ES-I3 (cell line): ENCODE measurements at regions not wholly inside any gene's neighbourhood (a gene's known extent, or its start where the extent isn't known, plus 50 kb on each side); places are given as distances from the start of the nearest gene placed in this dataset.

Experiments used
- H3K36me3 ChIP-seq: 2 replicates; pipeline ENCODE4 v1.6.1; 2013; ENCODE audit warnings: mild to moderate bottlenecking, low read length, control low read depth, moderate library complexity; ENCODE audit not compliant: insufficient read depth
- H3K4me1 ChIP-seq: 2 replicates; pipeline ENCODE4 v1.6.1; 2013; ENCODE audit warnings: mild to moderate bottlenecking, control low read depth, low read length; ENCODE audit not compliant: insufficient read depth
- H3K9ac ChIP-seq: 2 replicates; pipeline ENCODE4 v1.6.1; 2013; ENCODE audit warnings: low read depth, mild to moderate bottlenecking, low read length, moderate library complexity
- H3K9me3 ChIP-seq: 2 replicates; pipeline ENCODE4 v1.6.1; 2013; ENCODE audit warnings: mild to moderate bottlenecking, low read length, moderate library complexity; ENCODE audit not compliant: control insufficient read depth, insufficient read depth

- Histone ChIP-seq H3K9ac (no peak overlapping the region), H3K4me1 (no peaks in the 10 kb centered on the region), H3K36me3 (no peaks in the 10 kb centered on the region), H3K9me3 (no peaks in the 10 kb centered on the region)
Measured at GRCh38 chr9:81499594-81499993, 189.8 kb downstream of the TLE1 start.

- Histone ChIP-seq H3K36me3 (no peaks in the 10 kb centered on the region), H3K9ac (no peak overlapping the region), H3K9me3 (no peaks in the 10 kb centered on the region), H3K4me1 (no peaks in the 10 kb centered on the region)
Measured at GRCh38 chr9:81499021-81499454, 190.3 kb downstream of the TLE1 start.

- no peak overlapping the region for H3K9ac ChIP-seq
- H3K36me3 ChIP-seq = no peaks in the 10 kb centered on the region
- H3K9me3 ChIP-seq = no peaks in the 10 kb centered on the region
- no peaks in the 10 kb centered on the region for H3K4me1 ChIP-seq
Measured at GRCh38 chr9:81498576-81498975, 190.8 kb downstream of the TLE1 start.

- Histone ChIP-seq H3K36me3 (no peaks in the 10 kb centered on the region), H3K9me3 (no peaks in the 10 kb centered on the region), H3K4me1 (no peaks in the 10 kb centered on the region), H3K9ac (no peak overlapping the region)
Measured at GRCh38 chr9:81497091-81497490, 192.3 kb downstream of the TLE1 start.

GRCh38 chr9:81492710-81493447, 196.5 kb downstream of the TLE1 start:
- no peaks in the 10 kb centered on the region for H3K4me1 ChIP-seq
- H3K9me3 ChIP-seq = no peaks in the 10 kb centered on the region
- H3K9ac ChIP-seq = no peak overlapping the region
- no peaks in the 10 kb centered on the region for H3K36me3 ChIP-seq

GRCh38 chr9:81490605-81491331, 198.6 kb downstream of the TLE1 start:
- H3K4me1 ChIP-seq = no peaks in the 10 kb centered on the region
- no peak overlapping the region for H3K9ac ChIP-seq
- no peaks in the 10 kb centered on the region for H3K36me3 ChIP-seq

GRCh38 chr9:81489046-81489445, 200.3 kb downstream of the TLE1 start:
- Histone ChIP-seq H3K9me3 (peaks cover 2% of the 10 kb centered on the region; the same call in 1 of the 2 replicates), H3K36me3 (no peaks in the 10 kb centered on the region), H3K9ac (no peak overlapping the region), H3K4me1 (no peaks in the 10 kb centered on the region)

More at GRCh38 chr9:81490605-81491331, 198.6 kb downstream of the TLE1 start:
- peaks cover 2% of the 10 kb centered on the region; the same call in 1 of the 2 replicates for H3K9me3 ChIP-seq

GRCh38 chr9:81480828-81481604, 208.3 kb downstream of the TLE1 start:
- H3K9me3 ChIP-seq = no peaks in the 10 kb centered on the region
- H3K9ac ChIP-seq = no peak overlapping the region
- H3K36me3 ChIP-seq = no peaks in the 10 kb centered on the region
- H3K4me1 ChIP-seq = no peaks in the 10 kb centered on the region

GRCh38 chr9:81479573-81479972, 209.8 kb downstream of the TLE1 start:
- H3K4me1 ChIP-seq = no peaks in the 10 kb centered on the region
- no peaks in the 10 kb centered on the region for H3K9me3 ChIP-seq
- no peaks in the 10 kb centered on the region for H3K36me3 ChIP-seq

GRCh38 chr9:81477669-81478068, 211.7 kb downstream of the TLE1 start:
- Histone ChIP-seq H3K4me1 (no peaks in the 10 kb centered on the region), H3K36me3 (no peaks in the 10 kb centered on the region), H3K9ac (no peak overlapping the region), H3K9me3 (no peaks in the 10 kb centered on the region)

More at GRCh38 chr9:81479573-81479972, 209.8 kb downstream of the TLE1 start:
- H3K9ac ChIP-seq = no peak overlapping the region

- Histone ChIP-seq H3K4me1 (no peaks in the 10 kb centered on the region), H3K9me3 (no peaks in the 10 kb centered on the region), H3K36me3 (no peaks in the 10 kb centered on the region), H3K9ac (no peak overlapping the region)
Measured at GRCh38 chr9:81476813-81477490, 212.4 kb downstream of the TLE1 start.

- Histone ChIP-seq H3K4me1 (no peaks in the 10 kb centered on the region), H3K9me3 (no peaks in the 10 kb centered on the region), H3K36me3 (no peaks in the 10 kb centered on the region), H3K9ac (no peak overlapping the region)
Measured at GRCh38 chr9:81474792-81475191, 214.6 kb downstream of the TLE1 start.

GRCh38 chr9:81474125-81474524, 215.2 kb downstream of the TLE1 start:
- Histone ChIP-seq H3K4me1 (no peaks in the 10 kb centered on the region), H3K9me3 (no peaks in the 10 kb centered on the region), H3K36me3 (no peaks in the 10 kb centered on the region), H3K9ac (no peak overlapping the region)

GRCh38 chr9:81473708-81474107, 215.6 kb downstream of the TLE1 start:
- H3K9me3 ChIP-seq = no peaks in the 10 kb centered on the region
- no peak overlapping the region for H3K9ac ChIP-seq
- H3K36me3 ChIP-seq = no peaks in the 10 kb centered on the region
- H3K4me1 ChIP-seq = no peaks in the 10 kb centered on the region
